RWPE2 (cell line): ENCODE measurements at regions not wholly inside any gene's neighbourhood (a gene's known extent, or its start where the extent isn't known, plus 50 kb on each side); places are given as distances from the start of the nearest gene placed in this dataset.

Experiments used
- ATAC-seq: fragments of 200-7000 bp; cut with Tn5 transposase; 3 replicates; pipeline ENCODE4 v1.9.1; 2021; ENCODE audit warnings: low read depth
- DNase-seq: peaks from one replicate; pipeline ENCODE4 v3.0.0-alpha.2; 2020; ENCODE audit warnings: low spot score
- H3K27ac ChIP-seq: fragments of 450-650 bp; 2 replicates; pipeline ENCODE4 v1.5.1; 2017; ENCODE audit warnings: mild to moderate bottlenecking; ENCODE audit not compliant: poor library complexity, severe bottlenecking
- H3K27me3 ChIP-seq: fragments of 250-450 bp; sonication (Bioruptor Pico); 2 replicates; pipeline ENCODE4 v1.5.1; 2021; ENCODE audit warnings: mild to moderate bottlenecking, moderate library complexity; ENCODE audit not compliant: insufficient read depth, poor library complexity, severe bottlenecking
- H3K36me3 ChIP-seq: fragments of 250-450 bp; sonication (Bioruptor Pico); 2 replicates; pipeline ENCODE4 v1.5.1; 2020; ENCODE audit warnings: low read depth, mild to moderate bottlenecking, moderate library complexity
- H3K4me1 ChIP-seq: fragments of 250-450 bp; sonication (Bioruptor Pico); 2 replicates; pipeline ENCODE4 v1.5.1; 2021; ENCODE audit warnings: mild to moderate bottlenecking, moderate library complexity; ENCODE audit not compliant: insufficient read depth, poor library complexity, severe bottlenecking
- H3K4me3 ChIP-seq: fragments of 250-450 bp; sonication (Bioruptor Pico); 2 replicates; pipeline ENCODE4 v1.5.1; 2021; ENCODE audit warnings: mild to moderate bottlenecking, moderate library complexity; ENCODE audit not compliant: severe bottlenecking
- H3K9me3 ChIP-seq: fragments of 250-450 bp; sonication (Bioruptor Pico); 2 replicates; pipeline ENCODE4 v1.5.1; 2021; ENCODE audit warnings: mild to moderate bottlenecking, moderate library complexity; ENCODE audit not compliant: severe bottlenecking
- TF ChIP-seq, protein P1 (sequence below): fragments of 450-650 bp; IDR thresholded peaks from one replicate; pipeline ENCODE4 v1.5.1; 2017; ENCODE audit warnings: mild to moderate bottlenecking, moderate library complexity; ENCODE audit not compliant: poor library complexity, severe bottlenecking

DNA sequence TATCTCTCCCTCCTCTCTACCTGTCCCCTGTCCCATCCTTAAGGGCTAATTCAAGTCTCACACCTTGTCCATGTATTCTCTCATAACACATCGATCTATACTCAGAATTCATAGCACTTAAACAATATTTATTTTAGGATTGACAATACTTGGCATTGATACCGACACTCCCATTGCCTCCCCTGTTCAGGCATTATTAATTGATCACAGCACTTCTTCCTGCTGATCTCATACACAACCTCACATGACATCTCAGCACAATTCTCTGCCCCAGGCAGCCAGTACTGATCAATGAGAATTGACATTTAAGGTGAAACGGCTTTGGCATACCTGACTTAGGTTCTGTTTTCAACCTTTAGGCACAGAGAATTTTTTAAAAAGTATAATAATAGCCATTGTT, 582.4 kb upstream of the BRINP1 start:
- DNase-seq (no peak), ATAC-seq (no peak)
- Histone ChIP-seq H3K9me3 (no peaks in the 10 kb centered on the region), H3K36me3 (no peaks in the 10 kb centered on the region), H3K4me1 (no peaks in the 10 kb centered on the region), H3K27ac (no peak overlapping the region), H3K27me3 (peaks cover 16% of the 10 kb centered on the region), H3K4me3 (no peak overlapping the region)
- TF ChIP-seq, protein P1, sequence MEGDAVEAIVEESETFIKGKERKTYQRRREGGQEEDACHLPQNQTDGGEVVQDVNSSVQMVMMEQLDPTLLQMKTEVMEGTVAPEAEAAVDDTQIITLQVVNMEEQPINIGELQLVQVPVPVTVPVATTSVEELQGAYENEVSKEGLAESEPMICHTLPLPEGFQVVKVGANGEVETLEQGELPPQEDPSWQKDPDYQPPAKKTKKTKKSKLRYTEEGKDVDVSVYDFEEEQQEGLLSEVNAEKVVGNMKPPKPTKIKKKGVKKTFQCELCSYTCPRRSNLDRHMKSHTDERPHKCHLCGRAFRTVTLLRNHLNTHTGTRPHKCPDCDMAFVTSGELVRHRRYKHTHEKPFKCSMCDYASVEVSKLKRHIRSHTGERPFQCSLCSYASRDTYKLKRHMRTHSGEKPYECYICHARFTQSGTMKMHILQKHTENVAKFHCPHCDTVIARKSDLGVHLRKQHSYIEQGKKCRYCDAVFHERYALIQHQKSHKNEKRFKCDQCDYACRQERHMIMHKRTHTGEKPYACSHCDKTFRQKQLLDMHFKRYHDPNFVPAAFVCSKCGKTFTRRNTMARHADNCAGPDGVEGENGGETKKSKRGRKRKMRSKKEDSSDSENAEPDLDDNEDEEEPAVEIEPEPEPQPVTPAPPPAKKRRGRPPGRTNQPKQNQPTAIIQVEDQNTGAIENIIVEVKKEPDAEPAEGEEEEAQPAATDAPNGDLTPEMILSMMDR: no peak

DNA sequence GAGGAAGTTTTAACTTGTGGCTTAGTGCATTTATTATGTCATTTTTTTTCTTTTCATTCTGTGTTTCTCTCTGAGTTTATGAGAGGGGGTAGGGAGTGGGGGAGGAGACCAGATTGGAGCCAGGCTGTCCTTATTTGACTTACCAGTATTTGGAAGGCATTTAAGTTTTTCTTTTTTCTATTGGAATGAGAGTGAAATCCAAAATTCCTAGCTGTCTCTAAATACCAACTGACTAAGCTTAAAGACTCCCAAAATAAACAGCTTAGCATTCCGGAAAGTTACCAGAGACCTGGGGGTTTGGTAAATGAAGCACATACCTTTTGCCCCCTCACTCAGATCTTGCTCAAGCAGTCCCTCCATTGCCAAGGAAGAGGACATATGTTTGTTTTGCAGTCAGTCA, 581.9 kb upstream of the BRINP1 start:
- H3K36me3 ChIP-seq: no peaks in the 10 kb centered on the region
- no peaks in the 10 kb centered on the region for H3K9me3 ChIP-seq
- peaks cover 16% of the 10 kb centered on the region for H3K27me3 ChIP-seq
- H3K4me1 ChIP-seq: no peaks in the 10 kb centered on the region
- H3K4me3 ChIP-seq: no peak overlapping the region
- ATAC-seq (no peak), DNase-seq (no peak)
- H3K27ac ChIP-seq: no peak overlapping the region
- TF ChIP-seq, protein P1: no peak

DNA sequence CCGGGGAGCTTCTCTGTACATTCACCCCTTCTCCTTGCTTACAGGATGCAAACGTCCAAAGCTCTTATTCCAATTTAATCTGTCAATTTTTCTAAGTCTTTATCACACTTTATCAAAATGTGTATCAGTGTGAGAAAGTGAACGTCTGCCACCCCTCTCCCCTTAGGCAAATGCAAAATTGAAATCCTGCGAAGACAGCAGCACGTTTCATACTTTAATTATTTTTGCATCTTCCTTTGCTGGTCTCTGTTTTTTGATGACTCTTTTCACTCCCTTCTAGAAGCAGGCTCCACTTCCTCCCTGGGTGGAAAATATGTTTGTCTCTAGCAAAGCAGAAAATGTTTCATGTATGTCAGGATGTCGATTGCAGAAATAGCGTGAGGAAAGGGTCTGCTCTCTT, 576.5 kb upstream of the BRINP1 start:
- DNase-seq: no peak
- TF ChIP-seq, protein P1: no peak
- Histone ChIP-seq H3K36me3 (no peaks in the 10 kb centered on the region), H3K4me1 (no peaks in the 10 kb centered on the region), H3K27ac (no peak overlapping the region), H3K4me3 (no peak overlapping the region), H3K27me3 (no peaks in the 10 kb centered on the region), H3K9me3 (no peaks in the 10 kb centered on the region)
- ATAC-seq: no peak

DNA sequence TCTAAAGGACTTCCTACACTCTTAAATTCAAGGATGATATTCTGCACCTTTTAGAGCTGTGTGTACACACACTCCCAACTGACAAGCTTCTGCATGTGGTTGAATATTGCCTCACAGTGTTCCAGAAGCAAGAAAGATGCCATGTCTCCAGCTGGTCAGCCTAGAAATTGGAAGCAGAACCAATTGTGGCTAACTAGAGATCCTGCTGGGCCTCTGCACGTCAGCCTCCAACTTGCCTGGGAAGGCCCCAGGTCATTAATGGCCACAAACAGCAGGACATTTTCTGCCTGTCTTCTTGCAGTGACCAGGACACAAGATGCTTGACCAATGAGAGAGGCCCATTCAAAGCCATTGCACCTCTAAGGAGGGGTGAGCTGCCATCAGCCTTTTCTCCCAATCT, 571.9 kb upstream of the BRINP1 start:
- ATAC-seq: no peak
- no peaks in the 10 kb centered on the region for H3K27me3 ChIP-seq
- no peak for DNase-seq
- TF ChIP-seq, protein P1: no peak
- H3K36me3 ChIP-seq: no peaks in the 10 kb centered on the region
- H3K4me3 ChIP-seq: no peak overlapping the region
- no peak overlapping the region for H3K27ac ChIP-seq
- no peaks in the 10 kb centered on the region for H3K4me1 ChIP-seq
- no peaks in the 10 kb centered on the region for H3K9me3 ChIP-seq

DNA sequence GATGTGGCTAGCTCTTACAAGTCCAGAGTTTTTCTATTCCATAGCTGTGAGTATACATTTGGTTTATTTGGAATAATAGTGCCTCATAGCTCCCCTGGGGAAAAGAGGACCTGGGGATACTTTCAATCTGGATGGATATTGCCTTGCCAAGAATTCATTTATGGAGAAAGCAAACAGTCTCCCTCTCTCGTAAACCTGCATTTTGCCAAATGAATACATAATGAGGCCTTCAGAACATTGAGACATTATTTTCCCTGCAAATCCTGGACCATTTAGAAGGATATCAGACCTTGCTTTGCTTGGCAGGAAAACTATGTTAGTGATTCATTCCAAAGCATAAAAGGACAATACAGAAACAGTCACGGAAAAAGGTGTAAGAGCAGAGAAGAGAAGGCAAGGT, 569.6 kb upstream of the BRINP1 start:
- H3K4me3 ChIP-seq: no peak overlapping the region
- no peak overlapping the region for H3K27ac ChIP-seq
- DNase-seq (no peak), ATAC-seq (no peak)
- no peaks in the 10 kb centered on the region for H3K27me3 ChIP-seq
- H3K9me3 ChIP-seq: no peaks in the 10 kb centered on the region
- no peaks in the 10 kb centered on the region for H3K4me1 ChIP-seq
- TF ChIP-seq, protein P1: no peak
- no peaks in the 10 kb centered on the region for H3K36me3 ChIP-seq
